Neuronal stem cell (in vitro differentiated cells): ENCODE measurements at regions not wholly inside any gene's neighbourhood (a gene's known extent, or its start where the extent isn't known, plus 50 kb on each side); places are given as distances from the start of the nearest gene placed in this dataset.

Experiments used
- DNase-seq: peaks from one replicate; pipeline ENCODE4 v3.0.0-alpha.2; 2013; ENCODE audit warnings: low spot score
- H2AFZ ChIP-seq: one replicate; pipeline ENCODE4 v1.6.1; 2013; ENCODE audit warnings: mild to moderate bottlenecking, low read length, inconsistent platforms
- H2AK5ac ChIP-seq: 2 replicates; pipeline ENCODE4 v1.6.1; 2013; ENCODE audit warnings: low read depth, mild to moderate bottlenecking, inconsistent platforms, low read length, moderate library complexity, mixed read lengths
- H2BK120ac ChIP-seq: 2 replicates; pipeline ENCODE4 v1.6.1; 2013; ENCODE audit warnings: low read depth, mild to moderate bottlenecking, inconsistent platforms, low read length, moderate library complexity, mixed read lengths
- H2BK12ac ChIP-seq: one replicate; pipeline ENCODE4 v1.6.1; 2013; ENCODE audit warnings: low read length, inconsistent platforms
- H2BK15ac ChIP-seq: 2 replicates; pipeline ENCODE4 v1.6.1; 2013; ENCODE audit warnings: mild to moderate bottlenecking, low read length, inconsistent platforms, mixed read lengths
- H2BK5ac ChIP-seq: one replicate; pipeline ENCODE4 v1.6.1; 2013; ENCODE audit warnings: inconsistent platforms, mild to moderate bottlenecking, low read length, moderate library complexity
- H3K14ac ChIP-seq: one replicate; pipeline ENCODE4 v1.6.1; 2013; ENCODE audit warnings: low read length, inconsistent platforms
- H3K18ac ChIP-seq: 2 replicates; pipeline ENCODE4 v1.6.1; 2013; ENCODE audit warnings: low read length, inconsistent platforms
- H3K23ac ChIP-seq: 2 replicates; pipeline ENCODE4 v1.6.1; 2013; ENCODE audit warnings: low read depth, mild to moderate bottlenecking, mixed read lengths, low read length, inconsistent platforms; ENCODE audit not compliant: poor library complexity
- H3K27ac ChIP-seq: replicated peaks from 3 replicates; pipeline ENCODE4 v1.5.1; 2013; ENCODE audit warnings: low read length, inconsistent platforms
- H3K27me3 ChIP-seq, 3 experiments: 2 replicates each; pipeline ENCODE4 v1.6.1; 2013; ENCODE audit warnings: low read length in 3 of 3, mild to moderate bottlenecking in 2 of 3, inconsistent platforms in 1 of 3, low read depth in 1 of 3, mixed read lengths in 1 of 3, moderate library complexity in 1 of 3; ENCODE audit not compliant: control insufficient read depth in 3 of 3, insufficient read depth in 3 of 3
- H3K36me3 ChIP-seq, 2 donors: replicated peaks in 1 of 2; 2 replicates each; pipeline ENCODE4 v1.6.1; 2013; ENCODE audit warnings: low read length in 2 of 2; ENCODE audit not compliant: control insufficient read depth in 2 of 2, insufficient read depth in 2 of 2
- H3K4ac ChIP-seq: 2 replicates; pipeline ENCODE4 v1.6.1; 2013; ENCODE audit warnings: inconsistent platforms, mild to moderate bottlenecking, low read length, moderate library complexity
- H3K4me1 ChIP-seq, 2 donors: 1 replicate in 1 of 2; 2 replicates in 1 of 2; pipeline ENCODE4 v1.6.1; 2013; ENCODE audit warnings: low read length in 2 of 2, low read depth in 1 of 2; ENCODE audit not compliant: control insufficient read depth in 2 of 2, insufficient read depth in 1 of 2
- H3K4me2 ChIP-seq: one replicate; pipeline ENCODE4 v1.6.1; 2013; ENCODE audit warnings: mild to moderate bottlenecking, low read length, inconsistent platforms; ENCODE audit not compliant: insufficient read depth, poor library complexity, severe bottlenecking
- H3K4me3 ChIP-seq, 2 donors: 2 replicates each; pipeline ENCODE4 v1.5.1; 2013; ENCODE audit warnings: low read length in 2 of 2, mild to moderate bottlenecking in 2 of 2, inconsistent platforms in 1 of 2, moderate library complexity in 1 of 2
- H3K79me1 ChIP-seq: one replicate; pipeline ENCODE4 v1.6.1; 2013; ENCODE audit warnings: low read depth, mild to moderate bottlenecking, inconsistent platforms, low read length, moderate library complexity
- H3K9ac ChIP-seq: one replicate; pipeline ENCODE4 v1.6.1; 2013; ENCODE audit warnings: mild to moderate bottlenecking, low read depth, low read length, inconsistent platforms; ENCODE audit not compliant: poor library complexity
- H3K9me3 ChIP-seq, 2 donors: replicated peaks in 1 of 2; 2 replicates each; pipeline versions ENCODE3 to v1.6.1; 2013; ENCODE audit warnings: low read length in 2 of 2, mild to moderate bottlenecking in 2 of 2, inconsistent platforms in 1 of 2, low read depth in 1 of 2, mixed read lengths in 1 of 2, moderate library complexity in 1 of 2; ENCODE audit not compliant: control insufficient read depth in 2 of 2, insufficient read depth in 1 of 2
- H4K8ac ChIP-seq: one replicate; pipeline ENCODE4 v1.6.1; 2013; ENCODE audit warnings: low read depth, mild to moderate bottlenecking, inconsistent platforms, low read length, moderate library complexity
- H4K91ac ChIP-seq: one replicate; pipeline ENCODE4 v1.6.1; 2013; ENCODE audit warnings: low read length, low read depth, mild to moderate bottlenecking, inconsistent platforms; ENCODE audit not compliant: poor library complexity
- WGBS, 2 donors: extraction: QIAGEN DNeasy Blood & Tissue Kit; methylation state at CpG; one replicate each; pipeline ENCODE4 v1.1.7; 2013; ENCODE audit warnings: missing lambda C conversion rate in 2 of 2, mixed read lengths in 1 of 2; ENCODE audit not compliant: insufficient read length in 2 of 2, insufficient replicate concordance in 1 of 2; ENCODE audit errors: extremely low coverage in 2 of 2; 5-methylcytosine and 5-hydroxymethylcytosine counted together

DNA sequence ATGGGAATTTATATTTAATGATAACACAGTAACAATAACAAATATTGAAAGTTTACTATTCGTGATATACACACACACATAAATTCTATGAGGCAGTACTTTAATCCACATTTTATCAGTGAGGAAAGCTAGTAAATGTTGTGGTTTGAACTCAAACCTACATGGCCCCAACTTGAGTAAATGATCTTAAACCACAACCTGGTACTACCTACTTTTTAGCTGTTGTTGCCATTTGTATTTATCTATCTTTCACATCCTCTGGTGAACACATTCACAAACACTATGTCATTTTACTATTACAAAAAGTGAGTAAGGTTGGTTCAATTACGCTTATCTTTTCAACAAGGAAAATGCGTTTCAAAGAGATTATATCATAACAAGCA is 186.1 kb downstream of the SMC2 start:
- Histone ChIP-seq H2AFZ (no peak overlapping the region), H4K91ac (no peak overlapping the region), H3K4ac (no peak overlapping the region), H3K4me3 (no peak overlapping the region), H3K79me1 (no peaks in the 10 kb centered on the region), H3K18ac (no peak overlapping the region), H2BK5ac (no peak overlapping the region), H3K27me3 (no peaks in the 10 kb centered on the region), H2BK120ac (no peak overlapping the region), H3K9ac (no peak overlapping the region), H2AK5ac (no peak overlapping the region), H3K14ac (no peak overlapping the region), H3K9me3 (no peaks in the 10 kb centered on the region), H3K4me1 (no peaks in the 10 kb centered on the region), H3K36me3 (no peaks in the 10 kb centered on the region), H3K4me2 (no peak overlapping the region), H2BK12ac (no peak overlapping the region), H2BK15ac (no peak overlapping the region), H3K23ac (no peak overlapping the region), H4K8ac (no peak overlapping the region), H3K27ac (no peak overlapping the region)
- DNase-seq, result no peak
- no CpG with 5 or more reads among the region's 3 CpGs for WGBS, 2 donors

DNA sequence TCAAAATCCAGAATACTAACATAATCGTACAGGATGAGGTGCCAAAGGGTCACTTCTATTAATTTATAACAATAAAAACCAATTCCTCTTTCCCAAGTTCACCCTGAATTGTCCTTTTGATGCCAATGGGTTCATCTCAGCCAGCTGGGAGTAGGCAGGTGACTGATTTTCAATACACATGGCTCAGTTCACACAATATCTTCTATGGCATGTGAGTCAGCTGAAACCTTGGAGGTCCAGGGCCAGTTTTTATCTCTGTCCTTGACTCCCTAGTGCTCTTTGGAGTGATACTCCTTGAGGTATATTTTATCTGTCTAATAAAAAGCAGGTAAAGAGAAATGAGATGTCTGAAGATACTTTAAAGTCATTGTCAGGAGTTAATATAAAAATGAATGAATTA is 186.6 kb downstream of the SMC2 start:
- Histone ChIP-seq H2BK5ac (no peak overlapping the region), H3K36me3 (no peaks in the 10 kb centered on the region), H3K27ac (no peak overlapping the region), H3K4me3 (no peak overlapping the region), H3K9me3 (no peaks in the 10 kb centered on the region), H3K4me1 (no peaks in the 10 kb centered on the region), H2BK12ac (no peak overlapping the region), H3K14ac (no peak overlapping the region), H3K4me2 (no peak overlapping the region), H3K27me3 (no peaks in the 10 kb centered on the region), H4K8ac (no peak overlapping the region), H4K91ac (no peak overlapping the region), H3K23ac (no peak overlapping the region), H2AK5ac (no peak overlapping the region), H3K4ac (no peak overlapping the region), H2BK120ac (no peak overlapping the region), H3K9ac (no peak overlapping the region), H2BK15ac (no peak overlapping the region), H3K79me1 (no peaks in the 10 kb centered on the region), H3K18ac (no peak overlapping the region), H2AFZ (no peak overlapping the region)
- DNase-seq, result no peak
- no CpG with 5 or more reads among the region's 1 CpG for WGBS, 2 donors

DNA sequence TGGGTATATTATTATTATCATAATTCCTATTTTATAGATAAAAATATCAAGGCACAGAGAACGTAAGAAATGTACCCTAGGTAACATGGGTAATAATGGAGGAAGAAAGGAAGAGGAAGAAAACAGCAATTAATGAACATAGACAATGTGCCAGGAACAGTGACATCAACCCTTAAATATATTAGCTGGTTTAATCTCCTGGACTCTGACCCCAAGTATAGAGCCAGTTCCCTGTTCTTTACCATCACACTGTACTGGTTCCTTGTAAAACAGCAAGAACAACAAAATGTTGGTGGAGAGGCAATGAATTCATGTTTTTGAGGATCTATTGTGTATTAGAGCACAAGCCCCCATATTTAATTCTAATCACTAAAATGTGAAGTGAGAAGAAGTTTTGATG is 192.1 kb downstream of the SMC2 start:
- no peak overlapping the region for H2AFZ ChIP-seq

DNA sequence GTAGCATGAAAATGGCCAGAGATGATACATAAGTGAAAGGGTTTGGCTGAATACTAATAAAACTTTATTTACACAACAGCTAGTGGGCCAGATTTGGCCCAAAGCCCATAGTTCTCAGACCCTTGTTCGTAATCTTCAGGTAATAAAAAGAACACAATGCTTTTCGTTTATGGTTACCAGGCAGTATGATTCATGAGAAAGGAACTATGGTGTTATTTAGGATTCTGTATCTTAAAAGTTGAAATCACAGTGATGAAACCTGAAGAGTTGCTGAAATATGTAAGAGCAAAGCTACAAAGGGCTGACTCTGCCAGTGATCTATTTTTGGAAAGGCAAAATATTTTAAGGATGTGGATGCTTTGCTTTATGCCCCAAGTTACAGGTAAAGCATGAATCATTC is 192.7 kb downstream of the SMC2 start:
- Histone ChIP-seq H3K27ac (no peak overlapping the region), H2BK5ac (no peak overlapping the region), H3K23ac (no peak overlapping the region), H3K9me3 (no peaks in the 10 kb centered on the region), H3K18ac (no peak overlapping the region), H2BK12ac (no peak overlapping the region), H3K4ac (no peak overlapping the region), H3K9ac (no peak overlapping the region), H3K14ac (no peak overlapping the region), H2AFZ (no peak overlapping the region), H4K91ac (no peak overlapping the region), H2BK120ac (no peak overlapping the region), H2BK15ac (no peak overlapping the region), H3K4me3 (no peak overlapping the region), H3K4me2 (no peak overlapping the region), H3K36me3 (no peaks in the 10 kb centered on the region), H4K8ac (no peak overlapping the region), H3K4me1 (no peaks in the 10 kb centered on the region), H3K27me3 (no peaks in the 10 kb centered on the region), H2AK5ac (no peak overlapping the region), H3K79me1 (no peaks in the 10 kb centered on the region)
- no peak for DNase-seq
- WGBS, 2 donors, result no CpG with 5 or more reads among the region's 2 CpGs

More for the DNA sequence above, 192.1 kb downstream of the SMC2 start:
- Histone ChIP-seq H2BK15ac (no peak overlapping the region), H3K4me3 (no peak overlapping the region), H2BK5ac (no peak overlapping the region), H3K23ac (no peak overlapping the region), H2BK12ac (no peak overlapping the region), H3K4ac (no peak overlapping the region), H3K27ac (no peak overlapping the region), H2AK5ac (no peak overlapping the region), H4K91ac (no peak overlapping the region), H3K36me3 (no peaks in the 10 kb centered on the region), H2BK120ac (no peak overlapping the region), H3K14ac (no peak overlapping the region), H3K9me3 (no peaks in the 10 kb centered on the region), H3K4me1 (no peaks in the 10 kb centered on the region), H3K9ac (no peak overlapping the region), H3K27me3 (no peaks in the 10 kb centered on the region), H3K18ac (no peak overlapping the region), H3K79me1 (no peaks in the 10 kb centered on the region), H3K4me2 (no peak overlapping the region), H4K8ac (no peak overlapping the region)
- no peak for DNase-seq
- no CpG with 5 or more reads among the region's 1 CpG for WGBS, 2 donors
